Fibroblast of mammary gland (primary cell): ENCODE measurements at regions not wholly inside any gene's neighbourhood (a gene's known extent, or its start where the extent isn't known, plus 50 kb on each side); places are given as distances from the start of the nearest gene placed in this dataset.

ENCODE experiments used
- DNase-seq: peaks from one replicate; pipeline ENCODE4 v3.0.0-alpha.2; 2010; ENCODE audit warnings: low read depth
- H3K4me3 ChIP-seq: 2 replicates; pipeline ENCODE4 v1.5.1; 2011; ENCODE audit warnings: low read depth, mild to moderate bottlenecking, low read length, moderate library complexity; ENCODE audit not compliant: control insufficient read depth
- CTCF ChIP-seq: conservative IDR thresholded peaks from 2 replicates; pipeline ENCODE4 v1.5.1; 2011; ENCODE audit warnings: low read depth, low read length, inconsistent platforms; ENCODE audit not compliant: control insufficient read depth, insufficient read depth

GRCh38 chr5:51104556-51104955, 278.7 kb upstream of the ISL1 start:
- no peak overlapping the region for H3K4me3 ChIP-seq
- no peak for DNase-seq
- TF ChIP-seq CTCF: no peak

GRCh38 chr5:51109786-51110410, 273.4 kb upstream of the ISL1 start:
- DNase-seq: no peak
- TF ChIP-seq CTCF: no peak
- H3K4me3 ChIP-seq: no peak overlapping the region

GRCh38 chr5:51131266-51131665, 252.0 kb upstream of the ISL1 start:
- no peak for TF ChIP-seq CTCF
- no peak for DNase-seq
- H3K4me3 ChIP-seq: no peak overlapping the region

GRCh38 chr5:51138164-51138563, 245.1 kb upstream of the ISL1 start:
- DNase-seq: no peak
- H3K4me3 ChIP-seq: no peak overlapping the region
- TF ChIP-seq CTCF: no peak

- H3K4me3 ChIP-seq: no peak overlapping the region
- TF ChIP-seq CTCF: no peak
- no peak for DNase-seq
Observed at GRCh38 chr5:51148437-51148836, 234.8 kb upstream of the ISL1 start.

- DNase-seq: no peak
- no peak overlapping the region for H3K4me3 ChIP-seq
- TF ChIP-seq CTCF: no peak
Observed at GRCh38 chr5:51156222-51156621, 227.0 kb upstream of the ISL1 start.

GRCh38 chr5:51156838-51157237, 226.4 kb upstream of the ISL1 start:
- TF ChIP-seq CTCF: no peak
- H3K4me3 ChIP-seq: no peak overlapping the region
- no peak for DNase-seq
